DOHH2 (cell line): ENCODE measurements at regions not wholly inside any gene's neighbourhood (a gene's known extent, or its start where the extent isn't known, plus 50 kb on each side); places are given as distances from the start of the nearest gene placed in this dataset.

Experiments used
- CTCF ChIP-seq: fragments of 200-600 bp; sonication (generic); IDR thresholded peaks from one replicate; pipeline ENCODE4 v1.5.1; 2014; ENCODE audit warnings: antibody characterized with exemption, mild to moderate bottlenecking, low read depth, low read length; ENCODE audit not compliant: poor library complexity, severe bottlenecking
- EZH2phosphoT487 ChIP-seq: fragments of 200-600 bp; sonication (generic); IDR thresholded peaks from 2 replicates; pipeline ENCODE4 v1.6.1; 2017; ENCODE audit warnings: borderline replicate concordance, mild to moderate bottlenecking, antibody characterized with exemption, low read length, moderate library complexity, mixed read lengths

- TF ChIP-seq EZH2phosphoT487 (no peak), CTCF (no peak)
Measured at GRCh38 chr4:112865443-112865842, 184.0 kb upstream of the ANK2 start.
